MCF 10A (cell line): ENCODE measurements at regions not wholly inside any gene's neighbourhood (a gene's known extent, or its start where the extent isn't known, plus 50 kb on each side); places are given as distances from the start of the nearest gene placed in this dataset.

ENCODE experiments used
- BruUV-seq: library from RNA; stranded (reverse); fragments of 400-500 nt; replicated peaks from 2 replicates; lab custom pipeline; 2021; lab: Mats Ljungman, UMichigan
- CTCF ChIA-PET: fragments of 300-600 bp; sonication (Branson Sonifier 250); formaldehyde crosslinking; extraction: SDS; loops from one replicate; lab custom pipeline; 2021; ENCODE audit warnings: antibody characterized with exemption, inconsistent platforms; lab: Yijun Ruan, JAX
- POLR2A ChIA-PET: fragments of 300-600, 350-650 bp; sonication (Branson Sonifier 250); formaldehyde crosslinking; extraction: SDS; loops from one replicate; lab custom pipeline; 2020; ENCODE audit warnings: antibody characterized with exemption, inconsistent platforms; lab: Yijun Ruan, JAX
- DNase-seq: peaks from one replicate; pipeline ENCODE4 v3.0.0-alpha.2; 2018; ENCODE audit not compliant: unreplicated experiment
- H3K27ac Mint-ChIP-seq: one replicate; pipeline ENCODE4 v1.8.0; 2022; ENCODE audit warnings: mild to moderate bottlenecking, low read depth, mixed read lengths; ENCODE audit not compliant: unreplicated experiment
- H3K27me3 Mint-ChIP-seq: one replicate; pipeline ENCODE4 v1.8.0; 2022; ENCODE audit warnings: mixed read lengths; ENCODE audit not compliant: insufficient read depth, unreplicated experiment
- H3K36me3 Mint-ChIP-seq: one replicate; pipeline ENCODE4 v1.8.0; 2022; ENCODE audit warnings: mild to moderate bottlenecking, moderate library complexity, mixed read lengths; ENCODE audit not compliant: insufficient read depth, unreplicated experiment
- H3K4me1 Mint-ChIP-seq: one replicate; pipeline ENCODE4 v1.8.0; 2022; ENCODE audit warnings: mixed read lengths; ENCODE audit not compliant: insufficient read depth, unreplicated experiment
- H3K4me3 Mint-ChIP-seq: one replicate; pipeline ENCODE4 v1.8.0; 2022; ENCODE audit warnings: mild to moderate bottlenecking, moderate library complexity, mixed read lengths; ENCODE audit not compliant: unreplicated experiment
- H3K9me3 Mint-ChIP-seq: one replicate; pipeline ENCODE4 v1.8.0; 2022; ENCODE audit warnings: mixed read lengths; ENCODE audit not compliant: unreplicated experiment
- CTCF ChIP-seq: fragments of 200-600 bp; IDR thresholded peaks from one replicate; pipeline ENCODE4 v1.8.0; 2022; ENCODE audit warnings: antibody characterized with exemption, mild to moderate bottlenecking; ENCODE audit not compliant: unreplicated experiment
- intact Hi-C: fragments of 100-400 bp; cut with micrococcal nuclease; formaldehyde crosslinking; loops from 2 replicates; pipeline ENCODE4 v1.14.1; 2022

- peaks cover 5% of the 10 kb centered on the region for H3K27me3 Mint-ChIP-seq
- H3K36me3 Mint-ChIP-seq, result peaks cover 12% of the 10 kb centered on the region
- intact Hi-C loops, result loop anchor here (10.0 kb wide), 1 partner anchor 591 kb away; no protein-coding TSS in a partner anchor
- peaks cover 4% of the 10 kb centered on the region for H3K4me1 Mint-ChIP-seq
- TF ChIP-seq CTCF, result no peak
- POLR2A ChIA-PET, result interaction anchor here (1.2 kb wide), 1 partner anchor 122 kb away, joined by 4 read pairs; no protein-coding TSS in a partner anchor
- no TSS peak for BruUV-seq
- H3K27ac Mint-ChIP-seq, result no peak overlapping the region
- CTCF ChIA-PET, result no interaction called here
- DNase-seq, result no peak
- H3K4me3 Mint-ChIP-seq, result no peak overlapping the region
- no peaks in the 10 kb centered on the region for H3K9me3 Mint-ChIP-seq
These were observed 106.3 kb upstream of the TRABD2B start for GRCh38 chr1:48103495-48103894.

- BruUV-seq, result no TSS peak
- no peak for DNase-seq
- POLR2A ChIA-PET, result no interaction called here
- intact Hi-C loops, result loop anchor here (10.0 kb wide), 1 partner anchor 592 kb away; no protein-coding TSS in a partner anchor
- TF ChIP-seq CTCF, result no peak
- peaks cover 12% of the 10 kb centered on the region for H3K36me3 Mint-ChIP-seq
- H3K4me3 Mint-ChIP-seq, result no peak overlapping the region
- no peak overlapping the region for H3K27ac Mint-ChIP-seq
- CTCF ChIA-PET, result no interaction called here
- peaks cover 13% of the 10 kb centered on the region for H3K27me3 Mint-ChIP-seq
- no peaks in the 10 kb centered on the region for H3K9me3 Mint-ChIP-seq
- H3K4me1 Mint-ChIP-seq, result peaks cover 4% of the 10 kb centered on the region
These were observed 105.6 kb upstream of the TRABD2B start for GRCh38 chr1:48102766-48103165.

- Mint-ChIP-seq H3K27me3 (peaks cover 24% of the 10 kb centered on the region), H3K4me1 (peaks cover 2% of the 10 kb centered on the region), H3K36me3 (peaks cover 5% of the 10 kb centered on the region), H3K4me3 (no peak overlapping the region), H3K9me3 (peaks cover 7% of the 10 kb centered on the region), H3K27ac (no peak overlapping the region)
- no peak for TF ChIP-seq CTCF
- no peak for DNase-seq
- intact Hi-C loops, result no loop called here
- ChIA-PET POLR2A (no interaction called here), CTCF (interaction anchor here (0.7 to 1.8 kb wide), 3 partner anchors 11 to 103 kb away, joined by 3 to 8 read pairs (median 3); no protein-coding TSS in a partner anchor)
- BruUV-seq, result no TSS peak
These were observed 102.0 kb upstream of the TRABD2B start for GRCh38 chr1:48099072-48099773.

GRCh38 chr1:48093696-48094528 lies 96.7 kb upstream of the TRABD2B start:
- BruUV-seq, result no TSS peak
- no peak overlapping the region for H3K27ac Mint-ChIP-seq
- peaks cover 7% of the 10 kb centered on the region for H3K9me3 Mint-ChIP-seq
- ChIA-PET CTCF (interaction anchor here (0.6 to 3.7 kb wide), 38 partner anchors 8 to 566 kb away, joined by 3 to 65 read pairs (median 4); no protein-coding TSS in a partner anchor), POLR2A (interaction anchor here (0.9 to 2.1 kb wide), 4 partner anchors 21 to 143 kb away, joined by 3 to 8 read pairs (median 4); no protein-coding TSS in a partner anchor)
- H3K4me3 Mint-ChIP-seq, result peak overlapping the region; percentile 73
- H3K4me1 Mint-ChIP-seq, result peaks cover 18% of the 10 kb centered on the region
- peaks cover 4% of the 10 kb centered on the region for H3K36me3 Mint-ChIP-seq
- peak; percentile 79 for TF ChIP-seq CTCF
- DNase-seq, result peak; percentile 79
- intact Hi-C loops, result loop anchor here (1.0 kb wide), 3 partner anchors 108 to 404 kb away; no protein-coding TSS in a partner anchor
- H3K27me3 Mint-ChIP-seq, result peaks cover 67% of the 10 kb centered on the region
